ENCODE measurements at regions not wholly inside any gene's neighbourhood (a gene's known extent, or its start where the extent isn't known, plus 50 kb on each side); places are given as distances from the start of the nearest gene placed in this dataset.
A peak's percentile ranks its signal among the peaks of the same experiment; 100 is the strongest.

- CTCF ChIA-PET = interaction anchor here (1.1 kb wide), 1 partner anchor 128 kb away, joined by 3 read pairs; no protein-coding TSS in a partner anchor
- POLR2A ChIA-PET = interaction anchor here (0.6 kb wide), 1 partner anchor 218 kb away, joined by 3 read pairs; no protein-coding TSS in a partner anchor
- TF ChIP-seq FOXM1 (IDR thresholded peaks at IDR 0.05; ENCODE audit: borderline replicate concordance) = no peak
- no peak for TF ChIP-seq PKNOX1 (IDR thresholded peaks at IDR 0.05)
- no peak for TF ChIP-seq ARNT (IDR thresholded peaks at IDR 0.05)
- no peak for TF ChIP-seq FOXA1 (IDR thresholded peaks at IDR 0.05)
- TF ChIP-seq L3MBTL2 (conservative IDR thresholded peaks at IDR 0.05) = no peak
- no peak for TF ChIP-seq NFRKB (IDR thresholded peaks at IDR 0.05)
- no peak for TF ChIP-seq LEF1 (IDR thresholded peaks at IDR 0.05; ENCODE audit: borderline replicate concordance)
- no peak for TF ChIP-seq BHLHE40 (IDR thresholded peaks at IDR 0.05; ENCODE audit: borderline replicate concordance)
- no peak for TF ChIP-seq SUZ12 (IDR thresholded peaks at IDR 0.05)
- TF ChIP-seq ELF4 (IDR thresholded peaks at IDR 0.05) = no peak
- TF ChIP-seq SP1 (IDR thresholded peaks at IDR 0.05) = no peak
- TF ChIP-seq HDGF (IDR thresholded peaks at IDR 0.05; ENCODE audit: borderline replicate concordance) = no peak
- TF ChIP-seq ZNF384 (IDR thresholded peaks at IDR 0.05) = no peak
- TF ChIP-seq FOXK2 (IDR thresholded peaks at IDR 0.05) = no peak
- TF ChIP-seq TARDBP (IDR thresholded peaks at IDR 0.05) = no peak
- no peak for TF ChIP-seq CTBP1 (IDR thresholded peaks at IDR 0.05; ENCODE audit: borderline replicate concordance)
- no peak for DNase-seq (ENCODE audit: extremely low spot score)
Observed at GRCh38 chr2:217294211-217294610, 434.3 kb upstream of the TNP1 start.

GRCh38 chr2:217293607-217294006 is 433.7 kb upstream of the TNP1 start:
- no peak for DNase-seq (ENCODE audit: extremely low spot score)
- POLR2A ChIA-PET = no interaction called here
- CTCF ChIA-PET = interaction anchor here (1.1 kb wide), 1 partner anchor 128 kb away, joined by 3 read pairs; no protein-coding TSS in a partner anchor

GRCh38 chr2:217293046-217293445 is 433.2 kb upstream of the TNP1 start:
- TF ChIP-seq ZNF384 (IDR thresholded peaks at IDR 0.05) = no peak
- TF ChIP-seq ARNT (IDR thresholded peaks at IDR 0.05) = no peak
- TF ChIP-seq FOXK2 (IDR thresholded peaks at IDR 0.05) = no peak
- TF ChIP-seq TARDBP (IDR thresholded peaks at IDR 0.05) = no peak
- TF ChIP-seq ELF4 (IDR thresholded peaks at IDR 0.05) = no peak
- TF ChIP-seq LEF1 (IDR thresholded peaks at IDR 0.05; ENCODE audit: borderline replicate concordance) = no peak
- DNase-seq (ENCODE audit: extremely low spot score) = no peak
- ChIA-PET CTCF (no interaction called here), POLR2A (no interaction called here)

More at GRCh38 chr2:217293607-217294006, 433.7 kb upstream of the TNP1 start:
- no peak for TF ChIP-seq BHLHE40 (IDR thresholded peaks at IDR 0.05; ENCODE audit: borderline replicate concordance)
- no peak for TF ChIP-seq SP1 (IDR thresholded peaks at IDR 0.05)
- no peak for TF ChIP-seq LEF1 (IDR thresholded peaks at IDR 0.05; ENCODE audit: borderline replicate concordance)

- ChIA-PET CTCF (no interaction called here), POLR2A (no interaction called here)
- TF ChIP-seq ZNF384 (IDR thresholded peaks at IDR 0.05) (no peak), FOXA1 (IDR thresholded peaks at IDR 0.05) (no peak)
- no peak for DNase-seq (ENCODE audit: extremely low spot score)
Observed at GRCh38 chr2:217291259-217291658, 431.4 kb upstream of the TNP1 start.

- no peak for DNase-seq (ENCODE audit: extremely low spot score)
- ChIA-PET CTCF (no interaction called here), POLR2A (interaction anchor here (1.0 kb wide), 1 partner anchor 14 kb away, joined by 3 read pairs; no protein-coding TSS in a partner anchor)
- TF ChIP-seq ELF4 (IDR thresholded peaks at IDR 0.05) (no peak), BHLHE40 (IDR thresholded peaks at IDR 0.05; ENCODE audit: borderline replicate concordance) (no peak), NFRKB (IDR thresholded peaks at IDR 0.05) (no peak), FOXA1 (IDR thresholded peaks at IDR 0.05) (no peak), CTBP1 (IDR thresholded peaks at IDR 0.05; ENCODE audit: borderline replicate concordance) (no peak), LEF1 (IDR thresholded peaks at IDR 0.05; ENCODE audit: borderline replicate concordance) (no peak)
Observed at GRCh38 chr2:217290467-217290866, 430.6 kb upstream of the TNP1 start.

GRCh38 chr2:217289907-217290280 is 430.0 kb upstream of the TNP1 start:
- POLR2A ChIA-PET = interaction anchor here (1.0 kb wide), 1 partner anchor 14 kb away, joined by 3 read pairs; no protein-coding TSS in a partner anchor
- CTCF ChIA-PET = no interaction called here
- peak; percentile 80 for TF ChIP-seq PKNOX1 (IDR thresholded peaks at IDR 0.05)
- no peak for TF ChIP-seq FOXA1 (IDR thresholded peaks at IDR 0.05)
- peak; percentile 50 for DNase-seq (ENCODE audit: extremely low spot score)

- ChIA-PET CTCF (no interaction called here), POLR2A (interaction anchor here (1.0 kb wide), 1 partner anchor 15 kb away, joined by 3 read pairs; no protein-coding TSS in a partner anchor)
- TF ChIP-seq TARDBP (IDR thresholded peaks at IDR 0.05) = no peak
- no peak for TF ChIP-seq FOXA1 (IDR thresholded peaks at IDR 0.05)
- no peak for TF ChIP-seq CTBP1 (IDR thresholded peaks at IDR 0.05; ENCODE audit: borderline replicate concordance)
- no peak for TF ChIP-seq FOXK2 (IDR thresholded peaks at IDR 0.05)
- no peak for TF ChIP-seq FOXM1 (IDR thresholded peaks at IDR 0.05; ENCODE audit: borderline replicate concordance)
- no peak for TF ChIP-seq LEF1 (IDR thresholded peaks at IDR 0.05; ENCODE audit: borderline replicate concordance)
- TF ChIP-seq SP1 (IDR thresholded peaks at IDR 0.05) = no peak
- TF ChIP-seq ELF4 (IDR thresholded peaks at IDR 0.05) = no peak
- TF ChIP-seq ARNT (IDR thresholded peaks at IDR 0.05) = no peak
- TF ChIP-seq NFRKB (IDR thresholded peaks at IDR 0.05) = no peak
- TF ChIP-seq SUZ12 (IDR thresholded peaks at IDR 0.05) = no peak
- DNase-seq (ENCODE audit: extremely low spot score) = no peak
Observed at GRCh38 chr2:217289177-217289906, 429.5 kb upstream of the TNP1 start.

Measured in HEK293T (cell line).